ENCODE measurements at regions not wholly inside any gene's neighbourhood (a gene's known extent, or its start where the extent isn't known, plus 50 kb on each side); places are given as distances from the start of the nearest gene placed in this dataset.

DNA sequence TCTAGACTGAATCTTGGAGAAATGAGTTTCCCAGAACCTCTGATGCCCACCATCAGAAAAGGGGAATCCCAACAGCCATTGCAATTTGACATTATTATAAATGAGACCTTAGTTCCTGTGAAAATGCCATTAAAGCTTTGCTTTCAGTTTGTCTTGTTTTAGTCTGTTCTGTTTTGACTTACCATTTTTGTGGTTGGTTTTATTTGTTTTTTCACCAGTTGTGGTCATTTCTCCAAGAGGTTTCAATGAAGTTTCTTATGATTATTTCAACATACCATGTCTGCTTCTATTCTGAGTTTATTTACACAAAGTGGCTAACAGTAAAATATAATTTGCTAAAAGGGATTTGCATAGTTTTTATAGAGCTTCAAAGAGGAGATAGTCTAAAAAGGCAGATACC is 175.0 kb upstream of the MCTP2 start:
- ATAC-seq = no peak
- Histone ChIP-seq H3K27me3 (peaks cover 0 to 5% (median 0%) of the 10 kb centered on the region in 7 donors), H3K36me3 (no peaks in the 10 kb centered on the region), H3K9me3 (no peaks in the 10 kb centered on the region), H3K4me1 (peaks cover 0 to 7% (median 0%) of the 10 kb centered on the region in 9 donors), H3K27ac (no peak overlapping the region), H3K4me3 (no peak overlapping the region)
- intact Hi-C loops (cut with DNase I) = no loop called here
- TF ChIP-seq, protein P1, sequence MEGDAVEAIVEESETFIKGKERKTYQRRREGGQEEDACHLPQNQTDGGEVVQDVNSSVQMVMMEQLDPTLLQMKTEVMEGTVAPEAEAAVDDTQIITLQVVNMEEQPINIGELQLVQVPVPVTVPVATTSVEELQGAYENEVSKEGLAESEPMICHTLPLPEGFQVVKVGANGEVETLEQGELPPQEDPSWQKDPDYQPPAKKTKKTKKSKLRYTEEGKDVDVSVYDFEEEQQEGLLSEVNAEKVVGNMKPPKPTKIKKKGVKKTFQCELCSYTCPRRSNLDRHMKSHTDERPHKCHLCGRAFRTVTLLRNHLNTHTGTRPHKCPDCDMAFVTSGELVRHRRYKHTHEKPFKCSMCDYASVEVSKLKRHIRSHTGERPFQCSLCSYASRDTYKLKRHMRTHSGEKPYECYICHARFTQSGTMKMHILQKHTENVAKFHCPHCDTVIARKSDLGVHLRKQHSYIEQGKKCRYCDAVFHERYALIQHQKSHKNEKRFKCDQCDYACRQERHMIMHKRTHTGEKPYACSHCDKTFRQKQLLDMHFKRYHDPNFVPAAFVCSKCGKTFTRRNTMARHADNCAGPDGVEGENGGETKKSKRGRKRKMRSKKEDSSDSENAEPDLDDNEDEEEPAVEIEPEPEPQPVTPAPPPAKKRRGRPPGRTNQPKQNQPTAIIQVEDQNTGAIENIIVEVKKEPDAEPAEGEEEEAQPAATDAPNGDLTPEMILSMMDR (IDR thresholded peaks at IDR 0.05) = no peak
- DNase-seq = no peak

DNA sequence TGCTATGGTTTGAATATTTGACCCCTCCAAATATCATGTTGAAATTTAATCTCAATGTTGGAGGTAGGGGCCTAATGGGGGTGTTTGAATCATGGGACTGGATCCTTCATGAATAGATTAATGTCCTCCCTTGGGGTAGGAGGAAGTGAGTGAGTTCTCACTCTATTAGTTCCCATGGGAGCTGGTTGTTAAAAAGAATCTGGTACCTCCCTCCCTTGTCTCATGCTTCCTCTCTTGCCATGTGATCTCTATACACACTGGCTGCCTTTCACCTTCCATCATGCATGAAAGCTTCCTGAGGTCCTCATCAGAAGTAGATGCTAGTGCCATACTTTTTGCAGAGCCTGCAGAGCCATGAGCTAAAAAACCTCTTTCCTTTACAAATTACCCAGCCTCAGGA is 177.7 kb upstream of the MCTP2 start:
- H3K9me3 ChIP-seq = no peaks in the 10 kb centered on the region
- H3K36me3 ChIP-seq = no peaks in the 10 kb centered on the region
- no peak for DNase-seq
- TF ChIP-seq, protein P1 (IDR thresholded peaks at IDR 0.05) = no peak
- H3K27me3 ChIP-seq = peaks cover 0 to 5% (median 0%) of the 10 kb centered on the region in 7 donors
- no peaks in the 10 kb centered on the region for H3K4me1 ChIP-seq
- no peak overlapping the region for H3K27ac ChIP-seq
- H3K4me3 ChIP-seq = no peak overlapping the region
- ATAC-seq = no peak
- intact Hi-C loops (cut with DNase I) = no loop called here

DNA sequence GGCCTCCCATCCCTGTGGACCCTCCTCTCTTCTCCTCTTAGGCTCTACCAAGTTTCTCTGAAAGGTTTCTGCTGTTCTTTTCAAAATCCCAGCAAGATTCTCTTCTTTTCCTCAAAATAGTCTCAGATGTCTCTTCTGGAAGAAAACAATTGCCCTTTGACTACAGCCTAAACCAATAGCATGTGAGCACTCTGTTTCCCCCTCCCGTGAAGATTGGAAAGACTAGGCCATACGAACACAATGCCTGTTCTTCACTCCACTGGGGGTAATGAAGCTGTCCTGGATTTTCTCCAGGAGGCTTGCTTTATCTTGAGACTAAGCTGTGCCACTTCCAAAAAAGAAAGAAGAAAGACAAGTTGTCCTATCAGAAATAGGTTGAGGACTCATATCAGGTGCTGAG is 178.7 kb upstream of the MCTP2 start:
- ATAC-seq (no peak), DNase-seq (no peak)
- H3K36me3 ChIP-seq = no peaks in the 10 kb centered on the region
- H3K4me1 ChIP-seq = no peaks in the 10 kb centered on the region
- TF ChIP-seq, protein P1 (IDR thresholded peaks at IDR 0.05) = no peak
- no peak overlapping the region for H3K4me3 ChIP-seq
- H3K9me3 ChIP-seq = no peaks in the 10 kb centered on the region
- 68 to 77% methylated on average over 2 of the region's 2 CpGs for whole genome bisulfite sequencing, 2 donors
- intact Hi-C loops (cut with DNase I) = no loop called here
- no peak overlapping the region for H3K27ac ChIP-seq
- H3K27me3 ChIP-seq = peaks cover 0 to 5% (median 0%) of the 10 kb centered on the region in 7 donors

DNA sequence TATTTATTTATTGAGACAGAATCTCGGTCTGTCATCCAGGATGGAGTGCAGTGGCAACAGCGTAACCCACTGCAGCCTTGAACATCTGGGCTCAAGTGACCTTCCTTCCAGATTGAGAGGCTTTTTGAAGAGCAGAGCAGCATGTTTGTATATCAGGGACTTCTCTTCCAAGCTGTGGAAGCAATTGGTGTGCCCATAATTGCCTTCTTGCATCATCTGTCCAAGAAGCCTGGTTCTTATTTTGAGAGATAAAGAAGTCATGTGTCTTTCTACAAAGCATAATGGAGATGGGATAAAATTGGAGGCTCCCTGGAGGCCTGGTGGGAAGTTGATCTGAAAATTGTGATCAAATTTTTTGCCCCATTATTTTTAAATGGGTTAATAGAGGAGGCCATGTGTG is 183.8 kb upstream of the MCTP2 start:
- Histone ChIP-seq H3K27ac (no peak overlapping the region), H3K4me1 (no peaks in the 10 kb centered on the region), H3K27me3 (peaks cover 0 to 5% (median 0%) of the 10 kb centered on the region in 7 donors), H3K9me3 (peaks cover 0 to 8% (median 0%) of the 10 kb centered on the region in 11 donors), H3K36me3 (no peaks in the 10 kb centered on the region), H3K4me3 (no peak overlapping the region)
- DNase-seq (no peak), ATAC-seq (no peak)
- WGBS, 2 donors = 87 to 93% methylated on average over 2 of the region's 2 CpGs
- intact Hi-C loops (cut with DNase I) = no loop called here
- TF ChIP-seq, protein P1 (IDR thresholded peaks at IDR 0.05) = no peak

Data from heart right ventricle (tissue), 16 donors.